RWPE2 (cell line): ENCODE measurements at regions not wholly inside any gene's neighbourhood (a gene's known extent, or its start where the extent isn't known, plus 50 kb on each side); places are given as distances from the start of the nearest gene placed in this dataset.

ENCODE experiments used
- ATAC-seq: fragments of 200-7000 bp; cut with Tn5 transposase; 3 replicates; pipeline ENCODE4 v1.9.1; 2021; ENCODE audit warnings: low read depth
- DNase-seq: peaks from one replicate; pipeline ENCODE4 v3.0.0-alpha.2; 2020; ENCODE audit warnings: low spot score
- H3K27ac ChIP-seq: fragments of 450-650 bp; 2 replicates; pipeline ENCODE4 v1.5.1; 2017; ENCODE audit warnings: mild to moderate bottlenecking; ENCODE audit not compliant: poor library complexity, severe bottlenecking
- H3K27me3 ChIP-seq: fragments of 250-450 bp; sonication (Bioruptor Pico); 2 replicates; pipeline ENCODE4 v1.5.1; 2021; ENCODE audit warnings: mild to moderate bottlenecking, moderate library complexity; ENCODE audit not compliant: insufficient read depth, poor library complexity, severe bottlenecking
- H3K36me3 ChIP-seq: fragments of 250-450 bp; sonication (Bioruptor Pico); 2 replicates; pipeline ENCODE4 v1.5.1; 2020; ENCODE audit warnings: low read depth, mild to moderate bottlenecking, moderate library complexity
- H3K4me1 ChIP-seq: fragments of 250-450 bp; sonication (Bioruptor Pico); 2 replicates; pipeline ENCODE4 v1.5.1; 2021; ENCODE audit warnings: mild to moderate bottlenecking, moderate library complexity; ENCODE audit not compliant: insufficient read depth, poor library complexity, severe bottlenecking
- H3K4me3 ChIP-seq: fragments of 250-450 bp; sonication (Bioruptor Pico); 2 replicates; pipeline ENCODE4 v1.5.1; 2021; ENCODE audit warnings: mild to moderate bottlenecking, moderate library complexity; ENCODE audit not compliant: severe bottlenecking
- H3K9me3 ChIP-seq: fragments of 250-450 bp; sonication (Bioruptor Pico); 2 replicates; pipeline ENCODE4 v1.5.1; 2021; ENCODE audit warnings: mild to moderate bottlenecking, moderate library complexity; ENCODE audit not compliant: severe bottlenecking
- CTCF ChIP-seq: fragments of 450-650 bp; IDR thresholded peaks from one replicate; pipeline ENCODE4 v1.5.1; 2017; ENCODE audit warnings: mild to moderate bottlenecking, moderate library complexity; ENCODE audit not compliant: poor library complexity, severe bottlenecking

DNA sequence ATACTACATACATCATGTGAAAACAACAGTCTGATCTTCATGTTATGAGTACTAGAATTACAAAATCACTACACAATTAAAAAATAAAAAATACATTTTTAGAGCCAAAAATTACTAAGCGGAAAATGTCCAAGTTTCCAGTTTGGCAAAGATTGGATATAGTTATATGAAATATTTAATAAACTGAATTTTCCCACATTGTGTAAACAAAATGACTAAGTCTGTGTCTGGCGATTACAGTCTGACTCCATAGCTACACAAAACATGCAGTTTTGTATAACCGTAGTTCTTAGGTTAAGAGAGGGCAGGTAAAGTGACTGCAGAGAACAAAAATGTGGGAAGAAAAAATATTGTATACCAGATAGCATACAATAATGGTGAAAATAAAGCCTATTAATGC, 59.2 kb upstream of the TMEM47 start:
- ATAC-seq (no peak), DNase-seq (no peak)
- Histone ChIP-seq H3K9me3 (no peaks in the 10 kb centered on the region), H3K27ac (no peak overlapping the region), H3K4me3 (no peak overlapping the region), H3K4me1 (no peaks in the 10 kb centered on the region), H3K36me3 (no peaks in the 10 kb centered on the region), H3K27me3 (no peaks in the 10 kb centered on the region)
- no peak for TF ChIP-seq CTCF

DNA sequence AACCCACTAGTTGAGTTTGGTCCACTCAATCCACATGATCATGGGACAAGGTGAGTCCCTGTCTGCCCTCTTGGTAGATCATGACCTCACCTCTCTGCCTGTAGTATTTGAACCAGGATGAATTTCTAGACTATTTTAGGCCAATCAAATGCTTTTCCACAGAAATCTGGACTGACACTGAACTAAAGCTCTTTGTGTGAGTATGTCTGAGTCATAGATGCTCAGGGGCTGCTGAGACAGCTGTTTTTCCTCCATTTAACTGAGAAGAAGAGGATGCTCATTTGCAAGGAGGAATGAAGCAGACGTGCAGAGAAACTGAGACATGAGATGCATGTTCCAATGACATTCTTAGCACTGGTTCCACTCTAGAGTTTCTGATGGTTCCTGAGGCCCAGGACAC, 77.3 kb upstream of the TMEM47 start:
- H3K36me3 ChIP-seq: no peaks in the 10 kb centered on the region
- no peak for ATAC-seq
- no peak overlapping the region for H3K4me3 ChIP-seq
- no peaks in the 10 kb centered on the region for H3K27me3 ChIP-seq
- H3K9me3 ChIP-seq: no peaks in the 10 kb centered on the region
- DNase-seq: no peak
- H3K27ac ChIP-seq: no peak overlapping the region
- H3K4me1 ChIP-seq: no peaks in the 10 kb centered on the region
- TF ChIP-seq CTCF: no peak

GRCh38 chrX:34744521-34744920, 87.4 kb upstream of the TMEM47 start:
- no peaks in the 10 kb centered on the region for H3K36me3 ChIP-seq
- no peaks in the 10 kb centered on the region for H3K9me3 ChIP-seq

DNA sequence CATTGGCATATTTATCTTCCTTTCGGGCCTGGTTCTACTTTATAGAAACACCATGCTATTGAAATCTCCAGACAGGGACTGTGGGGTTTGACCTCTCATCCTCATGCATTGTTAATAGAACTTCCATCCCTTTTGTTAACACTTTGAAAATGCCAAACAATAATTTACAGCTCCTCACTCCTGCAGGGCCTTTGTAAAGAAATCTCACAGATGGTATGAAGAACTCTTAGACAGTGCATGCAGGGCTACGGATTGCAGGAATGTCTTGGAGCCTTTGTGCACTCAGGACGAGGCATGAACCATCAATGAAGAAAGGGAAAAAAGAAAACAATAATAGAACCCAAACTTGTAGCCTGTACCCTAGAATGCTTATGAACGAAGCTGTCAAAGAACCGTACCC, 92.8 kb upstream of the TMEM47 start:
- Histone ChIP-seq H3K36me3 (no peaks in the 10 kb centered on the region), H3K4me1 (no peaks in the 10 kb centered on the region), H3K27me3 (no peaks in the 10 kb centered on the region), H3K27ac (no peak overlapping the region), H3K4me3 (no peak overlapping the region), H3K9me3 (no peaks in the 10 kb centered on the region)
- no peak for TF ChIP-seq CTCF
- DNase-seq: no peak
- ATAC-seq: no peak

More at GRCh38 chrX:34744521-34744920, 87.4 kb upstream of the TMEM47 start:
- no peak for TF ChIP-seq CTCF
- H3K4me1 ChIP-seq: no peaks in the 10 kb centered on the region
- no peak for ATAC-seq
- no peak for DNase-seq
- no peak overlapping the region for H3K4me3 ChIP-seq
- no peak overlapping the region for H3K27ac ChIP-seq
- H3K27me3 ChIP-seq: no peaks in the 10 kb centered on the region

DNA sequence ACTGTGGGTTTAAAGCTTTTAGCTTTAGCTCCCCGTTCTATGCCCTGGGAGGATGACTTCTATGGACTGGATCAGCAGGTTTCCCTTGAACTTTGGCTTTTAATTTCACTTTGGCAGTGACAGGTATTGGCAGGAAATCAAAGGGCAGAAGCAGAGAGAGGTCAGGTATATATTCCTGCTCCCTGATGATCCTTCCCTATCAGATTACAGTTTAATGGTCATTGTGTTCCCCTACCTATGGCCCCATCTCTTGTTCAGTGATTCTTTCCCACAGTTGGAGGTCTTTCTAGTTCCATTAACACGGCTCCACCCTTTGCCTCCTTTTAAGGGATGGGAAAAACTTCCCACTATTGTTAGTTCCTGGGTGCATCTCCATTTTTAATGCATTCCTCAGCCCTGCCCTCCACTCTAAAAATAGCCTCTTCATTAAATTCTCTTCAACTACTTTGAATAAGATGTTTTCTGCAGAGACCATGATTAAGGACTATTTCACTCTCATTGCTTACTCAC, 107.8 kb upstream of the TMEM47 start:
- Histone ChIP-seq H3K9me3 (no peaks in the 10 kb centered on the region), H3K4me1 (no peaks in the 10 kb centered on the region), H3K27me3 (no peaks in the 10 kb centered on the region), H3K36me3 (no peaks in the 10 kb centered on the region), H3K4me3 (no peak overlapping the region), H3K27ac (no peak overlapping the region)
- TF ChIP-seq CTCF: no peak
- ATAC-seq: no peak
- DNase-seq: no peak
